T follicular helper cell (primary cell): ENCODE measurements at regions not wholly inside any gene's neighbourhood (a gene's known extent, or its start where the extent isn't known, plus 50 kb on each side); places are given as distances from the start of the nearest gene placed in this dataset.

Experiments used
- DNase-seq: peaks from one replicate; pipeline ENCODE4 v3.0.0-alpha.2; 2020; ENCODE audit warnings: low read depth

- DNase-seq: no peak
These were observed 159.1 kb upstream of the USP24 start for GRCh38 chr1:55374216-55374615.

GRCh38 chr1:55369474-55369873, 154.3 kb upstream of the USP24 start:
- DNase-seq: no peak

GRCh38 chr1:55368698-55369097, 153.5 kb upstream of the USP24 start:
- DNase-seq: no peak

GRCh38 chr1:55367273-55367672, 152.1 kb upstream of the USP24 start:
- no peak for DNase-seq

GRCh38 chr1:55364216-55364615, 149.1 kb upstream of the USP24 start:
- no peak for DNase-seq

- DNase-seq: no peak
These were observed 148.1 kb upstream of the USP24 start for GRCh38 chr1:55363268-55363667.

- no peak for DNase-seq
These were observed 147.4 kb upstream of the USP24 start for GRCh38 chr1:55362558-55362957.

- DNase-seq: no peak
These were observed 144.4 kb upstream of the USP24 start for GRCh38 chr1:55359611-55360010.

- DNase-seq: no peak
These were observed 143.4 kb upstream of the USP24 start for GRCh38 chr1:55358581-55358980.

- DNase-seq: no peak
These were observed 140.4 kb upstream of the USP24 start for GRCh38 chr1:55355549-55355948.

GRCh38 chr1:55353707-55354620, 138.8 kb upstream of the USP24 start:
- no peak for DNase-seq

GRCh38 chr1:55352811-55353180, 137.6 kb upstream of the USP24 start:
- DNase-seq: no peak

- DNase-seq: no peak
These were observed 137.1 kb upstream of the USP24 start for GRCh38 chr1:55352080-55352810.

GRCh38 chr1:55348356-55348755, 133.2 kb upstream of the USP24 start:
- DNase-seq: no peak

GRCh38 chr1:55347866-55348265, 132.7 kb upstream of the USP24 start:
- no peak for DNase-seq

- DNase-seq: no peak
These were observed 131.9 kb upstream of the USP24 start for GRCh38 chr1:55347041-55347440.

GRCh38 chr1:55346586-55346985, 131.4 kb upstream of the USP24 start:
- no peak for DNase-seq

- DNase-seq: no peak
These were observed 124.5 kb upstream of the USP24 start for GRCh38 chr1:55339681-55340080.

- no peak for DNase-seq
These were observed 123.3 kb upstream of the USP24 start for GRCh38 chr1:55338448-55338820.

- DNase-seq: no peak
These were observed 122.8 kb upstream of the USP24 start for GRCh38 chr1:55337801-55338447.

- no peak for DNase-seq
These were observed 119.6 kb upstream of the USP24 start for GRCh38 chr1:55334797-55335196.

GRCh38 chr1:55334160-55334559, 119.0 kb upstream of the USP24 start:
- DNase-seq: no peak

- DNase-seq: no peak
These were observed 118.3 kb upstream of the USP24 start for GRCh38 chr1:55333461-55333860.
